GM04504 (cell line): ENCODE measurements at regions not wholly inside any gene's neighbourhood (a gene's known extent, or its start where the extent isn't known, plus 50 kb on each side); places are given as distances from the start of the nearest gene placed in this dataset.

ENCODE experiments used
- DNase-seq: peaks from one replicate; pipeline ENCODE4 v3.0.0-alpha.2; 2012; ENCODE audit warnings: low read depth

DNA sequence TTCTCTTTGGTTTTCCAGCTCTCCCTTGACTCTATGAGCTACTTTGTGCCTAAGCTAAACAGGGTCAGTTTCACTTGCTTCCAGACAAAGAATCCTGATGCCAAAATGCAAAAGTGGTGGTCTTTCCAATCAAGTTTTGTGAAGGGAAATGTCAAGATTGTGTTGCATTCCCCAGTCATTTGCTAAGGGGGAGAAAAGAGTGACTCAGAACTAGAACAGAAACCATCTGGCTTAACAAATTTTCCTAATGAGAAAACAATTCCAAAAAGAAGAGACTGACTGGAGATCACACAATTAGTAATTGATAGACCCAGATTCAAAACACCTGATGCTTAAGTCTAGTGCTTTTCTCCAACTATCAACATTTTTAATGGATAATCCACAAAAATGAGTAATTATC is 235.1 kb upstream of the DIO2 start:
- no peak for DNase-seq

DNA sequence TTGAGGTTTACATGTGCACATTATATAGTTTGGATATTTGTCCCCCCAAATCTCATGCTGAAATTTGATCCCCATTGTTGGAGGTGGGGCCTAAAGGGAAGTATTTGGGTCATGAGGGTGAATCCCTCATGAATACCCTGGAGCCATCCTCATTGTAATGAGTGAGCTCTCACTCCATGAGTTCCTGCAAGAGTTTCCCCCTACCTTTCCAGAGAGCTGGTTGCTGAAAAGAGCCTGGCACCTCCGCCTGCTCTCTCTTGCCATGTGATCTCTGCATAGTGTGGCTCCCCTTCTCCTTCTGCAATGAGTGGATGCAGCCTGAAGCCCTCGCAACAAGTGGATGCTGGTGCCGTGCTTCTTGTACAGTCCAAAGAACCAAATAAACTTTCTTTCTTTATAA is 234.3 kb upstream of the DIO2 start:
- DNase-seq: no peak

DNA sequence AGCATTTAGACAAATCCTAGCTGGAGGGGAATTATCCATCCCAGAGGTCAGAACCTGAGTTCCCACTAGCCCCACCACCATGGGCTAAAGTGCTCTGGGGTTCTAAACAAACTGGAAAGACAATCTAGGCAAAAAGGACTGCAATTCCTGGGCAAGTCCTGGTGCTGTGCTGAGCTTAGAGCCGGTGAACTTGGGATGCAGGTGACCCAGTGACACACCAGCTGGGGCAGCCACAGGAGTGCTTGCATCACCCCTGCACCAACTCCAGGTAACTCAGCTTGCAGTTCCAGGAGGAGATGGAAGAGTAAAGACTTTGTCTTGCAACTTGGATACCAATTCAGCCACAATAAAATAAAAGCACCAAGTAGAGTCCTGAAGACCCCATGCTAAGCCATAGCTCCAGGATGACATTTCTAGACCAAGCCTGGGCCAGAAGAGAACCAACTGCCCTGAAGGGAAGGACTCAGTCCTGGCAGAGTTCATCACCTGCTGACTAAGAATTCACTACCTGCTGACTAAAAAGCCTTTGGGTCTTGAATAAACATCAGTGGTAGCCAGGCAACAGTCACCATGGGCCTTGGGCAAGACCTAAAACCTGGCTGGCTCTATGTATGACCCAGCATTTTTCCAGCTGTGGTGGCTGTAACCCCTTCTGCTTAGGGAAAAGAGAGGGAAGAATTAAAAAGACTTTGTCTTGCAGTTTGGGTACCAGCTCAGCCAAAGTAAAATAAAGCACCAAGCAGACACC is 223.4 kb upstream of the DIO2 start:
- no peak for DNase-seq

DNA sequence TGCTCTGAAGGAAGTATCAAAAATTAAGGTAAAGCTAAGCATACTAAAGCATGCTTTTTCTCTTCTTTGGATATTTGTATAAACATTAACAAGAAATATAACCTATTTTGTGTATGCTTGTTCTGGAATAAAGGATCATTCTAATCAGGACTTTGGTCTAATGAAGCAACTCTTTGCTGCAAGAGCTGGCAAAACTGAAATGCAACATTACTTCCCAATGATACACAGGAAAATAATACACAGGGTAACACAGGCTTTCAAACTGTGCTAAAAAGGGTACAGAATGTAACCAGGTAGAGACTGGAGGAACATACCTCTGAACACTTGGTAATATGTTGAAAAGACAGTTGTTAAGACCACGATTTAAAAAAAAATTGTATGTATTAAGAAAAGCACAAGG is 222.5 kb upstream of the DIO2 start:
- no peak for DNase-seq

DNA sequence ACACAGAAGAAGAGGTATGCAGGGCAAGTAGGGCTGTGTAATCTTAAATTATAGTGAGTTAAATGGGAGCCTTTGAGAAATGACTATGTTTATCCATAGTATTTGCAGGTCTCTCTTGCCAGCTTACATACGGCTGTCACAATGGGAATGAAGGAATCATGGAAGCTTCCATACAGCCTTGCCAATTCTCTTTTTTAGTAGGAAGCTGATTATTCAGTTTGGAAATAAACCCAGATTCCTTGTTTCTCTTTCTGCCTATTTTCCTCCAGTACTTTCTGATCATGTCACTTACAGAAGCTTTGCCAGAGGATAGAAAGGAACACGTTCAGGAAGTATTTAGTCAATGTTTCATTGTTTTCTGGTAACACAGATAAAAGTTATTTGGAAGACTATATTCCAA is 217.4 kb upstream of the DIO2 start:
- DNase-seq: no peak

DNA sequence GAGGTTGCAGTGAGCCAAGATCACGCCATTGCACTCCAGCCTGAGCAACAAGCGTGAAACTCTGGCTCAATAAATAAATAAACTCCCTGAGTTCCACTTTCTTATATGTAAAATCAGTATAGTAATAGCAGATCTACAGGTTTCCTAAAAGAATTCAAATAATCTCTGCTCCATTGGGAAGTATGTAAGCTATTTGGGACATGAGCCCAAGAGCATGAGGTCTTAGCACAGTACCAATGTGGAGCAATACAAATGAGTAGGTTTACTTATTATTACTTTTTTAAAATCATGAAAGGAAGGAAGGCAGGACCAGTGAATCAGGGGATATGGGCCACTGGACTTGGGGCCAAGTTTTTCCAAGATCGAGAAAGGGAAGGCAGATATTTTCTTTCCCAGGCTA is 216.9 kb upstream of the DIO2 start:
- no peak for DNase-seq

DNA sequence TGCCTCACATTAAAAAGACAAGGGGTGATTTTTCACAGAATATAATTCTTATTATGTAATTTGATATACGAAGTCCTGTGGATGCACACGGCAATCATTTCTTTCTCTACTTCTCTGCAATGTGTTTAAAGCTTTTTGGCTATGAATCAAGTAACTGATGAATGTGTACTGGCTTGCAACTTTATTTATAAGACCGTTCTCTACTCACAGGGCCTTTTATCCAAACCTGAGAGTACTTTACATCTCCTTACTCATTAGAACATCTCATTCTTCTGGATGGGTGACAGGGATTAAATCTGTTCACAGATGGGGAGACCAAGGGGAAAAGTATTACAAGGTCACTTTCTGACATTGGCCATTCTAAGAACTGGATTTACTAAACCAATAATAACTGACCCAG is 215.8 kb upstream of the DIO2 start:
- no peak for DNase-seq

DNA sequence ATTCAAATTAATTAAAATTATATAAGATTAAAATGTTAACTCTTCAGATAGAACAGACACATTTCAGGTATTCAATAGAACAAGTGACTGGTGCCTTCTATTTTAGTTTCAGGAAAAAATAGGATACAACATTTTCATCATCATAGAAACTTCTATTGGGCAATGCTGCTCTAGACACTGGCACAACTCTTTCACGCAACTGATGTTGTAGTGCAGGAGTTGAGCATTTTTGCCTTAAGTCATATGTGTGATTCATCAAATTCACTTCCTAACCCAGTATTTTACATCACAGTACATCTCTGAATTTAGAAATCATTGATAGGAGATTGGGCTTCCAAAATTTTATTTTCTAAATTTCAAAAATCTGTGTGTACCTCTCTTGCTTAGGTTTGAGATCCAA is 215.4 kb upstream of the DIO2 start:
- DNase-seq: no peak

DNA sequence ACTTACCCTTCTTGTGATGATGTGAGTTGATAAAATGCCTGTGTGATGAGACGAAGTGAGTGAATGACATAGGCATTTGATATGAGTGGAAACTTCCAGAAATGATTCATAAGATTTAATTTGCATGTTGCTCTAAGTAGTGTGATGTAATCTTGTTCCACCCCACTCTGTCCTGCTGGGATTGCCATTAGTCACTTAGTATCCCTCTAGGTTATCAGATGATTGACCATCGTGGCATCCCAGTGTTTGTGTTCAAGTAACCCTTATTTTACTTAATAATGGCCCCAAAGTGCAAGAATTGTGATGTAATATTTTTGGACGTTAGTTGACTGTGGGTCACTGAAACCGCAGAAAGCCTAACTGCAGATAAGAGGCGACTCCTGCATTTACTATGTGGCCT is 214.4 kb upstream of the DIO2 start:
- peak; percentile 80 for DNase-seq

DNA sequence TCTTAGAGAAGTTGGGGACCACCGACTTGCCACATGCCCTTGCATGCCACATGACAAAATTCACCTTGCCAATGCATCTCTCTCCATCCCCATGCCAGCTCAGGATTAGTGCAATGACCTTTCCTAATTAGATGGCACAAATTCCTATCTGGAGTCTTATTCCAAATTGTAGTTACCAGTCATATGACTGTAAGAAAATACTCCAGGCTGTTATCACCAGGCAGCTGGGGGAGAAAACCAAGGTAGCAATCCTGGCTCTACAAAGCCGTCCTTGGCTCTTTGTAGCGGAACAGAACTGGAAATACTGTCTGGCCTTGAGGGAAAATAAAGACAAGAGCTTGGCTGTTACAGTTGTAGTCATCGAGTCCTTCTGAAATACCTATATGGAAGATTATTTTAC is 208.5 kb upstream of the DIO2 start:
- DNase-seq: no peak

DNA sequence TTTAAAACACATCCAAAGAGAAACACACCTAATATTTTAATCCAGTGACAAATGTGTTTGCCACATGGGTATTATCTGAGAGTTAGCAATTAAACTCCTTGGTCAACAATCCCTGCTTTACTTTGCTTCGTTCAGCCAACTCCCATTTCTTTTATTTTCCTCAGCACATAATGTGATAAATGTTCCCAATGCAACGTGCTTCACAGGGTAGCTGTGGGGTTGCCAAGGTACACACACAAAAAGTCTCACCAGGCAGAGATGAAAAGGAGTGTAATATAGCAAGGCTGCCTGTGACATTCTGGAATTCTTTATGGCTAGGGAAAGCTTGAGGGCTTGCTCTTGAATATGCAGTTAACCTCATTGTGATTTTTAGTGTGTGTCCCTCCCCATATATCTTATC is 208.0 kb upstream of the DIO2 start:
- no peak for DNase-seq

DNA sequence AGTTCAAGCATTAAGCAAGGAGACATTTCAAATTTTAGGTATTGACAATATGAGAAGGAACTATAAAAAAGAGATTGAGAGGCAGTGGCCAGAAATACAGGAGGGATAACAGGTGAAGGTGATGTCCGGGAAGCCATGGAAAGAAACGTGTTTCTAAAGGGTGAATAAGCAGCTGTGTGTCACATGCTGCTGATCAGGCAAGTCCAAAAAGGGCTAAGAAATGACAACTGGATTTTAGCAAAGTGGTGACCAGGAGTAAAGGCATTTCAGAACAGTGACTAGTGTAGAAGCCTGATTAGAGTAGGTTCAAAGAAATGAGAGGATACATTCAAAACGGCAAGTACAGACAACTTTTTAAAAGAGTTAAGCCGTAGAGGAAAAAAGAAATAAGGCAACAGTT is 204.3 kb upstream of the DIO2 start:
- no peak for DNase-seq

DNA sequence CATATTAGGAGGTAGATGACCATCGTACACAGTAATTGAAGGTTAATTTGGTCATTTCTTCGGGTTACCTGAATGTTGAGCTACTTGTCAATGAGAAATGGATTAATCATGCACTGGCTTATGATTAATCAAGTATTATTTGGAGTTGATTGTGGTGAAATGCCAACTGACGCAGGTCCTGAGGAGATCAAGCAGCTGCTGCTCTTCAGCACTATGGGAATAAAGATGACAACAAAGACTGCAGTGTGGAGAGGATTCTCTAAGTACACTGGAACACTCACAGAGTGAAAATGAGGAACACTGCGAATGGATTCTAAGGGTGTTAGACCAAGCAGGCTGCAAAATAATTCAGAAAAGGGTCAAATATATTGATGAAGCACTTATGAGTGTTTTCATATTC is 202.8 kb upstream of the DIO2 start:
- no peak for DNase-seq

DNA sequence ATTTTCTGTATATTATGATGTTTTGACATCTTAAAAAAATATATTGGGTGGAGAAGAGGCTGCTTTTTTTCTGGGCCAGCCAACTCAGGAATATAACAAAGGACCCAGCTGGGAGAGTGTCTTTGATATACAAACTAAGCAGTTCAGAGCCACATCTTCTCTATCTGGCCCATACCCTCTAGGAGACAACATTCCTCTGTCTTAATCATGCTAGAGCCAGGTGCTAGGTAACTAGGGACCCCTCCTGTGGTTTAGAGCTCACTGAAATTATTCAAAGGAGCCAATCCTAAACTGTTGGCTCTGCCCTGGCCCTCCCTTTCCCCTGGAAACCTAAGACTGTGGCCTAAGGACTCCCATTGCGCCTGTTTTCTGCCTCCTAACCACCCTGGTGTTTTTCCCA is 193.1 kb upstream of the DIO2 start:
- DNase-seq: no peak

DNA sequence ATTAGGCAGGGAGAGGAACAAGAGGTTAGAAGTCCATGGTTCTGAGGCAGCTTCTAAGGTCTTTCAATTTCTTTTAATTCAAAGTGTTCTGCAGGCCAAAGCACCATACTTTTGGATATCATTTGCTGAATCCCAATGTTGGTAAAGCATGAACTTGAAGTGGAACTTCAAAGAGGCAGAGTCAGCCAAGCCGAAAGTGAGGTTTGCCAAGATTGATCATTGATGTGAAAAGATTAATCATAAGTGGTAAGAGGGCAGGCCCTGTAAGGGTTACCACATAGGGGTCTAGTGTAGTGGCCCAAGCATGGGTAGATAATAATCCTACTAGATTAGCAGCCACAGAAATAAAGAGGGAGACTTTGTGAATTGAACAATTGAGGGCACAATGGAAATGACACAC is 191.7 kb upstream of the DIO2 start:
- no peak for DNase-seq

DNA sequence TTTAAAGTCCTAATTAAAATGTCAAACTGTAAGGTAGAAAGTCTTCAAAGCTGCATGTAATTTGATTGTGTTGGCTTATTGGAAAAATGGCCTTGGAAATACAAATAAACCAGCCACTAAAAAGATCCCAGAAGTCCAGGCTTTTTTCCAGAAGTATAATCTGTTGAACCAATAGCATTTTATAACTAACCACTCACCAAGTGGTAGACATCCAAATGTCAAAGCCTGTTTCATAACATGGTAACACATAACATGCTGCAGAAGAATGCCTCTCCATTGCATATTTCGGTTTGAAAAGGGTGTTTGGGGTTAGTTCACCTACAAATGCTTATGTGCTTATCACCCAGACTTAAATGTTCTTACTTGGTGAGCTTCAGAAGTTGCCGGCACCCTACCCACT is 183.7 kb upstream of the DIO2 start:
- no peak for DNase-seq

DNA sequence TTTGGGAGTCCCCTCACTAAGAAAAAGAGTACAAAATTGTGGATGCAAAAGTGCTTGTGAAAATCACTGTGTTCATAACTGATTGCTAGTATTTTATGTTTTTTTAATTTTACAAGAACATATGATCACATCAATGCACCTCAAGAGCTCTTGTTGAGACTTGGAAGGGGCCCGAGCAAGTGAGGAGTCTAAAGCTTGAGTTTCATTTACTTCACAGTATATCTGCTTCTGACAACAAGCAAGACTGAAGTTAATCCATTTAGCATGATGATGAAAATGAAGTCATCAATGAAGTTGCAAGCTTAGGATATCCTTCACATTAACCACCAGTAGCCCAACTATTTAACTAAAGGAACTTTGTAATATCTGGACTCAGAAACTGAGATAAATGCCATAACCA is 182.5 kb upstream of the DIO2 start:
- DNase-seq: no peak

DNA sequence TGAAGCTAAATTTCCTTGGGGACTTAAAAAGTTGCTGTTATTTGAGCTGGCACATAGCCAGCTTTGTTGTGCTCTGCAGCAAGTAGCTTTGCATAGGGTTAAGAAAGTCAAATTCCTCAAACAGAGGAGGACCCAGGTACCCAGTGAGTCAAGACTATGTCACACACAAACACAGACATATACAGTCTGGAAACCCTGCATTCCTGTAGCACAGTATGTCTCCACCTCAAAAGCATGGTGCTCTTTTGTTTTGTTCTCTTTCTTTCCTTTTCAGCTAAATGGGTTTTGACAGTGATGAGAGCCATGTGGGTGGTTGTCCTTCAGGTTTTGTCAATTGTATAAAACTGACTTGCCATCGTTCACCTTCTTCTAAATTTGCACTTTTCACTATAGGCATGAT is 179.6 kb upstream of the DIO2 start:
- DNase-seq: no peak

DNA sequence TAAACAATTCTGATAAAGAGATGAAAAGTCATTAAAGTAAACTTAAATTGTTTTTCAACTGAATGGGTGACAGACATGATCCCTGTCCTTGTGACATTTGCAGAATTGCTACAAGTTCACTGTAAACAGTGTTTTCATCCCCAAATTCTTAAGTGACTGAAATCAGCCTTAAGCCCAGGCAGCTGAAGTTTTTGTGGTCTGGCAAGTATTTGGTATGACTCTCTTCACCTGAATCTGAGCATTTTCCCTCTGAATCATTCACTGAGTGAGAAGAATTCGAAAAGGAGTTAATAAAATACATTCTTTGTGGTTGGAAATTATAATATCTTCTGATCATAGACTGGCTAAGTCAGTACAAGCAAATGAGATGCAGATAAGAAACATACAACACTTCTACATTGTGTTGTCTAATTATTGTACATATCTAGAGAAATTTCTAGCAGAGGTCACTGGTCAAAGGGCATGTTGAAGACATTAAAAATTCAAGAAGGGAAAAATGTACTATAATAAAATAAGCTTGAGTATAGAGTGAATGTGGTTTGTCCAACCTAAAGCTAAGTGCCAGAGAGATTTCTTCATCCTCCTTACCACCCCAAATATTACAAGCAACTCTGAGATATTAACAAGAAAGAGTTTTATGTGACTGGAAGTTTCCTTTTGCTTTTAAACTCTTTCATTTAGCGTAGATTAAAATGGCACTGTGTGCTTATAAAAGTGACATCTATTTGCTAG is 177.8 kb upstream of the DIO2 start:
- peak; percentile 78 for DNase-seq

DNA sequence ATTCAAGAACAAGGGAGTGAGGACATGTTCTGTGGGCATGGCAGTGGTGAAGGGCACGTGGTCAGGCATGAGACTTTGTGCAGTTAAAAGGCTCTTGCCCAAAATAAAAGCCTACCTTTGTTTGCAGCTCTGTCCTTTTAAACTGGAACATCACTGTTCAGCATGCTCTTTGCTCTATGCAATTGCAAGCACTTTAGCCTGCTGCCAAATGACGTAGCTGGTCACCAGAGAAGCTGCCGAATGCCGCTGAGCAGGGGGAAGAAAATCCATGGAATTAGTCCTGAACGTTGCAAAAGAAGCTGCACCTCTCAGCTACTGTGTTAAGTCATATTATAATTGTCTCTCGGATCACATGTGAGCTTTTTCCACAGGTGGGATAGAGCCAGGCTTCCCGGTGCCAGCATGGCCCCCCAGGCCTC is 176.3 kb upstream of the DIO2 start:
- no peak for DNase-seq

DNA sequence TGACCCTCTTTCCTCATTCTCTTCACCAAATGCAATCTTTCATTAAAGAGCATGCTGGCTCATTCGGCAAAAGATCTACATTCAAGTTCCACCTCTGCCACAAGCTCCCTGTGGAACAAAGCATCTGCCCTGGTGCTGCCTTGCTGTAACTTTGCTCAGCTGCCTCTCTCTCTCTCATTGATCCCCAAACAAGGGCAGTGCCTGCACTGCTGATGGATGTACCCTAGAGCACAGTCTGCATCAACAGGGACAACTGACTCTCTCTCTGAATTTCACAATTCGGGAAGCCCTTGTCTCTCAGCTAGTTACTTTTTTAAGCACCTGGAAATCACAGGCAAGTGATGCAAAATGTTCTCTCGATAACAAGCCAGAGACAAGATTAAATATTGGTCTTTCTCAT is 174.0 kb upstream of the DIO2 start:
- no peak for DNase-seq

DNA sequence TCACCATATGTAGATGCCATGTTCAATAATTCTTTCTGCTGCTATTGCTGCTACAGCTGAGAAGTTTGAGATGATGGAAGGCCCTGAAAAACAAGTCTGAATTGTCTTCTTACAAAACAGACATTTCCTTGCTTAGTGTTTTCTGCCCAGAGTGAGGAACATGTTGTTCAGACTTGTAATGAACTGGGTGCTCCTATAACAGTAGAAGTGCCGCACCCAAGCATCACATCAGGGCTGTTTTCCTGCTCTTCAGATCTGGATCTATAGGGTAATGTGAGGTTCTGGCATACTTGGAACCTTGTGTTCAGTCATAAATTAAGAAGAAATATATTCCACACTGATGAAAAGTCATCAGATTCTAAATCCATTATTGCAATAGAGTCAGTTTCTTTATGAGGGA is 171.9 kb upstream of the DIO2 start:
- no peak for DNase-seq

DNA sequence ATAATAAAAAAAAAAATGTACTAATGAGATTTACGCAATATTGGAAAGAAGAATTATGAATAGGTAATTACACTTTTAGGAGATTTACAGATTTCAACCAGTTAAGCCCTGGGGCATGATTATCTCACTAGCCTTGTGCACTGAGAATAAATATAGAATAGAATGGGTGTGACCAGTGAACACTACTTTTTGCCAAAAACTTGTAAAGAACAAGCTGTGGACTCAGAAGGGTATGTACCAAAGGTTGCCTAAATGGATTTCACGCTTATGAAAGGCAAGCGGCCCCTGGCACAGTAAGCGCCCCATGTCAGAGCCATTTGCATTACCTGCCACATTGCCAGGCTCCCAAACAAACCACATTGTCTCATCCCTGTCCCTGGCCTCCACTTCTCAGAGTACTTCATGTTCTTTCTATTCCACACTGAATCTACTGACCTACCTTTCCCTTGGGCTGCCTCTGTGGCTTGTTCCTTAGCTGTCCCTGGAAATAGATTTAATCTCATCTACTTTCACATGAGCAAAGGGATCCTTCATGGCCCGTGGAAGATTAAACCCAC is 170.6 kb upstream of the DIO2 start:
- no peak for DNase-seq

DNA sequence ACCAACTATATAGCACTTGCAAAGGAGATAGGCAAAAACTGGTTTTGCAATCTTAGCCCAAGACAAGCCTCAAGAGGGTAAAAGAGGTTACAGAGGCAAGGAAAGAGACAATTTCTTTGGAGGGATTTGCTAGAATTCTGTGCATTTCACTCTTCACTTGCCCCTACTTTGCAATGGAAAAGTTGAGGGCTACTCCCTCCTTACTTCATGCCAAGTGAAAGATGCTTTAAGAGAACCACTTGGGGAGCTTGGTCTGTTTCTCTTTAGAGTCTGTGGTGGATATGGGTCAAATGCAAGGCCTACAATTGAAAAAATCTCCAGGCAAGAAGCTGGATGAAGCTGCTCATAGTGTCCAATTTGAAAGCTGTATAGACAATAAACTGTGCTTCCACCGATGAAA is 167.7 kb upstream of the DIO2 start:
- no peak for DNase-seq
